Choroid plexus epithelial cell (primary cell): ENCODE measurements at regions not wholly inside any gene's neighbourhood (a gene's known extent, or its start where the extent isn't known, plus 50 kb on each side); places are given as distances from the start of the nearest gene placed in this dataset.

Experiments used
- DNase-seq: peaks from one replicate; pipeline ENCODE4 v3.0.0-alpha.2; 2010; ENCODE audit warnings: low read depth
- H3K4me3 ChIP-seq: 2 replicates; pipeline ENCODE4 v1.5.1; 2011; ENCODE audit warnings: low read depth, mild to moderate bottlenecking, control low read depth, low read length, moderate library complexity
- CTCF ChIP-seq: conservative IDR thresholded peaks from 2 replicates; pipeline ENCODE4 v1.5.1; 2011; ENCODE audit warnings: low read depth, mild to moderate bottlenecking, control low read depth, inconsistent platforms, low read length, moderate library complexity

DNA sequence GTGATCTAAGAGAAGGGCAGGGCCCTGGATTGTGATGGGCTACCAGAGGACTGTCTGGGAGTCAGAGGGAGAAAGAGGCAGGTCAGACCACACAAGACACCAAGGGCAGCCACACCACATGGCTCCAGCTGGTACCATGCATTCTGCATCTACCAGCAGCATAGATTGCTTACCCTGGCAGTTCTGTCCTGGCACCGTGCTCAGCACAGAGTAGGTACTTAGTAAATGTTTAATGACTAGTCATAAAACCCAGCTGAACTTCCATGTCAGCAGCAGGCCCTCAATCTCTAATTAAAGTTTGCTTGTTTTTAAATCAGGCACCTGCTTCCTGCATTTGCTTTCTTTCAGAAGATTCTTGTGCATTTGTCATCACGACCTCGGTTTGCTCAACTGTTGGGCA lies 77.3 kb upstream of the ATP2B2 start:
- no peak for TF ChIP-seq CTCF
- no peak overlapping the region for H3K4me3 ChIP-seq
- DNase-seq, result no peak

DNA sequence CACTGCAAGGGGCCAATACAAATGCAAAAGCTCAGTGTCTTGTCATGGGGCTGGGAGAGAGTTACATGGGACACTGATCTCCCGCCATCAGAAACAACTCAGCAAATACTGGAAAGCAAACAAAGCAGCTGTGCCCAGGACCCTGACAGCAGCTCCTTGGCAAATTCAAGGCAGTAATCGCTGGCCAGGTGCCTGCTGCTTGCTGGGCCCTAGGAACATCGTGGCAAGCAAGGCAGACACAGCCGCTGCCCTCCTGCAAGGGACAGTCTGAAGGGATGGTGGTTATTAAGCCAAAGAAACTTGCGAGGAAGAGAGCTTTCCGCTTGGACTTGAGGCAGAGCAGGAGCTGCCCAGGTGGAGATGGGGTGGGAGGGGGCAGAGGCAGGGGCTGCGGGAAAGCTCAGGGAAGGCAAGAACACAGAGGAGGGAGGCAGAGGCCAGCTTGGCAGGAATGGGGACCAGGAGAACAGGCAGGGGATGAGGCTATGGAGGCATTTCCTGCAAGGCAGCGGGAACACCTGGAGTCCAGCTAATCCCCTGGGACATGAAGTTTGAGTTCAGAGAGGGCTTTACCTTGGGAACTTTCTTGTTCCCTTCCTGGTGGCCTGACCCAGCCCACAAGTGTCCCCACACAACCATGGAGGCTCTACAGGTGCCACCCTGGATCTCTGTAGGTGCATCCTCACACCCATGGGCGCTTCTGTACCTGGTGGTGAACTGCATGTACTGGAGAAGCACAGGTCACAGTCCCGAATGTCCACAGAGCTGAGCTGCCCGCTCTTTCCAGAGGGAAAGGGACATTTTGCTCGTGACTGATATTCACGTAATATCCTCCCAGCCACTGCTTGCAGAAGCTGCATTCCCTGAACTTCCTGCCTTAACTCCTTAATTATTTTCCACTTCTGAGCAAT lies 78.7 kb upstream of the ATP2B2 start:
- no peak overlapping the region for H3K4me3 ChIP-seq
- no peak for DNase-seq
- TF ChIP-seq CTCF, result no peak

- no peak overlapping the region for H3K4me3 ChIP-seq
- DNase-seq, result no peak
- TF ChIP-seq CTCF, result no peak
These were observed 80.6 kb upstream of the ATP2B2 start for GRCh38 chr3:10585945-10586344.

DNA sequence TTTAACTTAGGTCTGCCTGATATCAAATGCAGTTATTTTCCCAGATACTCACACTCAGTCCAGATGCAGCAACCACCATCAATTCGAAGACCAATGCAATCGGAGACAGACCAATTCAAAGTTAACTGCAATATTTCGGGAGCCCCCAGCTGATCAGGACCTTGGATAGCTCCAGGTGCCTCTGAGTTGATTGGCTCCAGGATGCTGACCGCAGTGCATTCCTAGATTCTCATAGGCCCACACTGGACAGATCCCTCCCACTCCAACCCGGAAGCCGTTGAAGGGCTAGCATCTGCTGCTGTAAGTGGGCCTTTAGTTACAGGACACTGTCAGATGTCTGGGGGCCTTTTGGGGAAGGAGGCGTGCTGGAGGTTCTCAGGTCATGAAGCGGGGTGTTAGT lies 89.5 kb upstream of the ATP2B2 start:
- peak; percentile 71 for DNase-seq

DNA sequence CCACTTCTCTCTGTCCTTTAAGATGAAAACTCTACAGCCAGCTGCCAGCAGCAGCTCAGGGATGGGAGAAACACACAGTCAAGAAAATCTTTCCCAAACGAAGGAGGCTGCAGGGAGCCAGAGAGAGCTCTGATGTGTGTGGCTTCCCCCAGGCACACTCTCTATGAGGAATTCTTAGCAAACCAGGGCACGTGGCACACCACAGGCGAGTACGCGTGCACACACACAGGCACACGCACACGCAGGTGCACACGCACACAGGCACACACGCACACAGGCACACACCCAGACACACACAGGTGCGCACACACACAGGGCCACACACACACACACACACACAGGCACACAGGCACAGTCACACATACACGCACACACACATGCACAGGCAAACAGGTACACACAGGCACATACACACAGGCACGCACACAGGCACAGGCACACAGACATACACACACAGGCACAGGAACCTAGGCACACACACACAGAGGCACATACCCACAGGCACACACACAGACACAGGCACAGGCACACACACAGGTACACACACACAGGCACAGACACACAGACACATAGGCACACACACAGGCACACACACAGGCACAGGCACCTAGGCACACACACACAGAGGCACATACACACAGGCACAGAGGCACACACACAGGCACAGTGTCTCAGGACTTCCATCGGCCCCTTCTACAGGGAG lies 91.5 kb upstream of the ATP2B2 start:
- no peak overlapping the region for H3K4me3 ChIP-seq
- no peak for DNase-seq
- no peak for TF ChIP-seq CTCF

More for the DNA sequence above, 89.5 kb upstream of the ATP2B2 start:
- H3K4me3 ChIP-seq, result no peak overlapping the region
- TF ChIP-seq CTCF, result no peak

DNA sequence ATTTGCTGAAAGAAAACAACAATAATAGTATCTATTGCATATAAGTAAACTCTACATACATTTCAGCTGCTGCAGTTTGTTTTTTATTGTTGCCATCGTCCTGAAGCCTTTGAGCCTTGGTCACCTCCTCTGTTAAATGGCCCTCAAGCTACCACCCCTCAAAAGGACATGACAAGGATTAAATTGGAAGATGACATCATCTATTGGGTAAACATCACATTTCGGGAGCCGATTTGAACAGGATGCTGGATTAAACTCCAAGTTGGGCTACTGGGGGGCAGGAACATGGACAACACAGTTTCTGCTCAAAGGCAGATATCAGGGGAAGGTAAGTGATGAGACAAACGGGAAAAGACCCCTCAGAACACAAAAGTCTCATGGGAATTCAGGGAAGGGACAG lies 92.3 kb upstream of the ATP2B2 start:
- no peak overlapping the region for H3K4me3 ChIP-seq
- TF ChIP-seq CTCF, result no peak
- no peak for DNase-seq
